ENCODE measurements at regions not wholly inside any gene's neighbourhood (a gene's known extent, or its start where the extent isn't known, plus 50 kb on each side); places are given as distances from the start of the nearest gene placed in this dataset.

DNA sequence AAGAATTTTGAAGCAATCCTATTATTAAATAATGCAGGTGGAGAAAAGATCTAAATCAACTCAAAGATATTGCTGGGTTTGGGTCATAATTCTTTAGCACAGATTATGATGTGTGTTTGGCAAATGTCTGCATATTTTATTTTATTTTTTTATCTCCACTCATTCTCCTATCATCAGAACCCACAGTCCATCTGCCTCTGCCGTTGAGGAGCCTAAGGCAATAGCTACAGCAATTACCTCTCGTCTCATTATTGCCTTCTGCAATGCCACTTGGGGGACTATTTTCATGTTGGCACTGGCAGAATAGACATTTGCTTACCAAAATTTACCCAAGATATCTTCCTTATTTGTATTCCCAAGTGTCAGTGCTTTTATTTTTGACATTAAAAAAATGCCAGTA, 815.9 kb upstream of the CNTNAP5 start:
- TF ChIP-seq, protein P1, sequence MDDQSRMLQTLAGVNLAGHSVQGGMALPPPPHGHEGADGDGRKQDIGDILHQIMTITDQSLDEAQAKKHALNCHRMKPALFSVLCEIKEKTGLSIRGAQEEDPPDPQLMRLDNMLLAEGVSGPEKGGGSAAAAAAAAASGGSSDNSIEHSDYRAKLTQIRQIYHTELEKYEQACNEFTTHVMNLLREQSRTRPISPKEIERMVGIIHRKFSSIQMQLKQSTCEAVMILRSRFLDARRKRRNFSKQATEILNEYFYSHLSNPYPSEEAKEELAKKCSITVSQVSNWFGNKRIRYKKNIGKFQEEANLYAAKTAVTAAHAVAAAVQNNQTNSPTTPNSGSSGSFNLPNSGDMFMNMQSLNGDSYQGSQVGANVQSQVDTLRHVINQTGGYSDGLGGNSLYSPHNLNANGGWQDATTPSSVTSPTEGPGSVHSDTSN (CRISPR knock-in tag; IDR thresholded peaks at IDR 0.05) = no peak
- TF ChIP-seq CTCF (tag by site-specific recombination; IDR thresholded peaks at IDR 0.05) (no peak), YY2 (tag by site-specific recombination; IDR thresholded peaks at IDR 0.05) (no peak), FEZF1 (tag by site-specific recombination; IDR thresholded peaks at IDR 0.05) (no peak), ZNF239 (tag by site-specific recombination; IDR thresholded peaks at IDR 0.05) (no peak), ZNF274 (IDR thresholded peaks at IDR 0.05; ENCODE audit: low read length) (no peak), ZNF274 (tag by site-specific recombination; IDR thresholded peaks at IDR 0.05; ENCODE audit: borderline replicate concordance) (no peak), YY1 (tag by site-specific recombination; IDR thresholded peaks at IDR 0.05) (no peak), ZNF561 (tag by site-specific recombination; IDR thresholded peaks at IDR 0.05; ENCODE audit: borderline replicate concordance) (no peak), ZNF600 (tag by site-specific recombination; IDR thresholded peaks at IDR 0.05) (no peak), MYNN (tag by site-specific recombination; IDR thresholded peaks at IDR 0.05; ENCODE audit: borderline replicate concordance) (no peak), ZSCAN16 (tag by site-specific recombination; IDR thresholded peaks at IDR 0.05) (no peak), ZNF112 (tag by site-specific recombination; IDR thresholded peaks at IDR 0.05) (no peak)
- TF ChIP-seq, protein P2, sequence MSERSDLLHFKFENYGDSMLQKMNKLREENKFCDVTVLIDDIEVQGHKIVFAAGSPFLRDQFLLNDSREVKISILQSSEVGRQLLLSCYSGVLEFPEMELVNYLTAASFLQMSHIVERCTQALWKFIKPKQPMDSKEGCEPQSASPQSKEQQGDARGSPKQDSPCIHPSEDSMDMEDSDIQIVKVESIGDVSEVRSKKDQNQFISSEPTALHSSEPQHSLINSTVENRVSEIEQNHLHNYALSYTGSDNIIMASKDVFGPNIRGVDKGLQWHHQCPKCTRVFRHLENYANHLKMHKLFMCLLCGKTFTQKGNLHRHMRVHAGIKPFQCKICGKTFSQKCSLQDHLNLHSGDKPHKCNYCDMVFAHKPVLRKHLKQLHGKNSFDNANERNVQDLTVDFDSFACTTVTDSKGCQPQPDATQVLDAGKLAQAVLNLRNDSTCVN (tag by site-specific recombination; optimal IDR thresholded peaks at IDR 0.05) = no peak
